ENCODE measurements at regions not wholly inside any gene's neighbourhood (a gene's known extent, or its start where the extent isn't known, plus 50 kb on each side); places are given as distances from the start of the nearest gene placed in this dataset.
A peak's percentile ranks its signal among the peaks of the same experiment; 100 is the strongest.

GRCh38 chr4:185912779-185913178 lies 100.8 kb upstream of the SORBS2 start:
- peak; percentile 0 for DNase-seq (ENCODE audit: low read depth, low spot score)
- Histone ChIP-seq H3K27ac (no peak overlapping the region), H3K4me3 (0 out of 2 replicates have a peak overlapping the region, but pooled peaks have one; percentile 18)

GRCh38 chr4:185914583-185915199 lies 102.7 kb upstream of the SORBS2 start:
- no peak overlapping the region for H3K27ac ChIP-seq
- H3K4me3 ChIP-seq: no peak overlapping the region
- no peaks in the 10 kb centered on the region for H3K36me3 ChIP-seq (ENCODE audit: insufficient read depth, low read length)
- H3K9me3 ChIP-seq (ENCODE audit: low read depth, low read length): no peaks in the 10 kb centered on the region
- TF ChIP-seq EZH2 (IDR thresholded peaks at IDR 0.05) (no peak), POLR2AphosphoS5 (IDR thresholded peaks at IDR 0.05; ENCODE audit: borderline replicate concordance, low read depth, low read length) (no peak), FOXP2 (optimal IDR thresholded peaks at IDR 0.05; ENCODE audit: control extremely low read depth, extremely low read length, insufficient read depth) (no peak)
- H3K9ac ChIP-seq (ENCODE audit: insufficient read length): no peak overlapping the region
- DNase-seq (ENCODE audit: low read depth, low spot score): no peak

More at GRCh38 chr4:185912779-185913178, 100.8 kb upstream of the SORBS2 start:
- Histone ChIP-seq H3K9ac (ENCODE audit: insufficient read length) (no peak overlapping the region), H3K36me3 (ENCODE audit: insufficient read depth, low read length) (no peaks in the 10 kb centered on the region), H3K9me3 (ENCODE audit: low read depth, low read length) (no peaks in the 10 kb centered on the region)
- TF ChIP-seq EZH2 (IDR thresholded peaks at IDR 0.05) (no peak), FOXP2 (optimal IDR thresholded peaks at IDR 0.05; ENCODE audit: control extremely low read depth, extremely low read length, insufficient read depth) (no peak), POLR2AphosphoS5 (IDR thresholded peaks at IDR 0.05; ENCODE audit: borderline replicate concordance, low read depth, low read length) (no peak)

- Histone ChIP-seq H3K36me3 (ENCODE audit: insufficient read depth, low read length) (no peaks in the 10 kb centered on the region), H3K9me3 (ENCODE audit: low read depth, low read length) (no peaks in the 10 kb centered on the region), H3K9ac (ENCODE audit: insufficient read length) (no peak overlapping the region), H3K4me3 (no peak overlapping the region), H3K27ac (no peak overlapping the region)
- TF ChIP-seq EZH2 (IDR thresholded peaks at IDR 0.05) (no peak), FOXP2 (optimal IDR thresholded peaks at IDR 0.05; ENCODE audit: control extremely low read depth, extremely low read length, insufficient read depth) (no peak), POLR2AphosphoS5 (IDR thresholded peaks at IDR 0.05; ENCODE audit: borderline replicate concordance, low read depth, low read length) (no peak)
- DNase-seq (ENCODE audit: low read depth, low spot score): no peak
Observed at GRCh38 chr4:185915271-185915670, 103.3 kb upstream of the SORBS2 start.

- Histone ChIP-seq H3K36me3 (ENCODE audit: insufficient read depth, low read length) (no peaks in the 10 kb centered on the region), H3K27ac (no peak overlapping the region), H3K9ac (ENCODE audit: insufficient read length) (no peak overlapping the region), H3K4me3 (no peak overlapping the region), H3K9me3 (ENCODE audit: low read depth, low read length) (no peaks in the 10 kb centered on the region)
- DNase-seq (ENCODE audit: low read depth, low spot score): no peak
- TF ChIP-seq POLR2AphosphoS5 (IDR thresholded peaks at IDR 0.05; ENCODE audit: borderline replicate concordance, low read depth, low read length) (no peak), FOXP2 (optimal IDR thresholded peaks at IDR 0.05; ENCODE audit: control extremely low read depth, extremely low read length, insufficient read depth) (no peak), EZH2 (IDR thresholded peaks at IDR 0.05) (no peak)
Observed at GRCh38 chr4:185915817-185916216, 103.8 kb upstream of the SORBS2 start.

GRCh38 chr4:185916231-185916630 lies 104.2 kb upstream of the SORBS2 start:
- TF ChIP-seq EZH2 (IDR thresholded peaks at IDR 0.05) (no peak), POLR2AphosphoS5 (IDR thresholded peaks at IDR 0.05; ENCODE audit: borderline replicate concordance, low read depth, low read length) (no peak), FOXP2 (optimal IDR thresholded peaks at IDR 0.05; ENCODE audit: control extremely low read depth, extremely low read length, insufficient read depth) (no peak)
- DNase-seq (ENCODE audit: low read depth, low spot score): no peak
- Histone ChIP-seq H3K4me3 (no peak overlapping the region), H3K9me3 (ENCODE audit: low read depth, low read length) (no peaks in the 10 kb centered on the region), H3K9ac (ENCODE audit: insufficient read length) (no peak overlapping the region), H3K36me3 (ENCODE audit: insufficient read depth, low read length) (no peaks in the 10 kb centered on the region), H3K27ac (no peak overlapping the region)

GRCh38 chr4:185916683-185917082 lies 104.7 kb upstream of the SORBS2 start:
- Histone ChIP-seq H3K4me3 (no peak overlapping the region), H3K9ac (ENCODE audit: insufficient read length) (no peak overlapping the region), H3K36me3 (ENCODE audit: insufficient read depth, low read length) (no peaks in the 10 kb centered on the region), H3K27ac (no peak overlapping the region), H3K9me3 (ENCODE audit: low read depth, low read length) (no peaks in the 10 kb centered on the region)
- TF ChIP-seq EZH2 (IDR thresholded peaks at IDR 0.05) (no peak), POLR2AphosphoS5 (IDR thresholded peaks at IDR 0.05; ENCODE audit: borderline replicate concordance, low read depth, low read length) (no peak), FOXP2 (optimal IDR thresholded peaks at IDR 0.05; ENCODE audit: control extremely low read depth, extremely low read length, insufficient read depth) (no peak)
- no peak for DNase-seq (ENCODE audit: low read depth, low spot score)

GRCh38 chr4:185919107-185919506 lies 107.1 kb upstream of the SORBS2 start:
- no peaks in the 10 kb centered on the region for H3K36me3 ChIP-seq (ENCODE audit: insufficient read depth, low read length)
- DNase-seq (ENCODE audit: low read depth, low spot score): no peak
- no peak overlapping the region for H3K9ac ChIP-seq (ENCODE audit: insufficient read length)
- H3K4me3 ChIP-seq: no peak overlapping the region
- H3K27ac ChIP-seq: no peak overlapping the region
- H3K9me3 ChIP-seq (ENCODE audit: low read depth, low read length): no peaks in the 10 kb centered on the region
- TF ChIP-seq EZH2 (IDR thresholded peaks at IDR 0.05) (no peak), FOXP2 (optimal IDR thresholded peaks at IDR 0.05; ENCODE audit: control extremely low read depth, extremely low read length, insufficient read depth) (no peak), POLR2AphosphoS5 (IDR thresholded peaks at IDR 0.05; ENCODE audit: borderline replicate concordance, low read depth, low read length) (no peak)

GRCh38 chr4:185920171-185920570 lies 108.2 kb upstream of the SORBS2 start:
- no peaks in the 10 kb centered on the region for H3K9me3 ChIP-seq (ENCODE audit: low read depth, low read length)
- H3K9ac ChIP-seq (ENCODE audit: insufficient read length): no peak overlapping the region
- H3K36me3 ChIP-seq (ENCODE audit: insufficient read depth, low read length): no peaks in the 10 kb centered on the region
- DNase-seq (ENCODE audit: low read depth, low spot score): no peak
- TF ChIP-seq FOXP2 (optimal IDR thresholded peaks at IDR 0.05; ENCODE audit: control extremely low read depth, extremely low read length, insufficient read depth) (no peak), POLR2AphosphoS5 (IDR thresholded peaks at IDR 0.05; ENCODE audit: borderline replicate concordance, low read depth, low read length) (no peak), EZH2 (IDR thresholded peaks at IDR 0.05) (no peak)
- H3K4me3 ChIP-seq: no peak overlapping the region
- H3K27ac ChIP-seq: no peak overlapping the region
